NCI-H2227 (cell line): ENCODE measurements at regions not wholly inside any gene's neighbourhood (a gene's known extent, or its start where the extent isn't known, plus 50 kb on each side); places are given as distances from the start of the nearest gene placed in this dataset.

Source experiments
- DNase-seq: peaks from one replicate; lab custom pipeline; 2025; ENCODE audit not compliant: unreplicated experiment; lab: John Stamatoyannopoulos, UW

DNA sequence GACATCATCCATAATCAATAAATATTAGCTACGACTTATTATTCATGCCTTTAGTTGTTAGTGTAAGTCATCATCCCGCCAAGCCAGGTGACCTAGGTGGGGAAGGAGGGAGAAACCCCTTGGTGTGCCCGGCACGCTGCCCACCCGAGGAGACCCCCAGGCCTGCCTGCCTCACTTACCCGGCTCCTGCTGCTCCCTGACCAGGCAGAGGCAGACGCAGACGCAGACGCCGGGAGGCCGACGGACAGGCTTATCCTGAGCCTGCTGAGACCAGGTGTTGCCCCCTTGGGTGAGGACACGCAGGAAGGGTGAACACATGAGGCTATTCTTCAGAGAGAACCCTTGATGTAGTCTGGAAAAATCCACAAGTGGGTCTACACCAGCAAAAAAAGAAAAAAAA, 401.8 kb downstream of the GALR1 start:
- no peak for DNase-seq

DNA sequence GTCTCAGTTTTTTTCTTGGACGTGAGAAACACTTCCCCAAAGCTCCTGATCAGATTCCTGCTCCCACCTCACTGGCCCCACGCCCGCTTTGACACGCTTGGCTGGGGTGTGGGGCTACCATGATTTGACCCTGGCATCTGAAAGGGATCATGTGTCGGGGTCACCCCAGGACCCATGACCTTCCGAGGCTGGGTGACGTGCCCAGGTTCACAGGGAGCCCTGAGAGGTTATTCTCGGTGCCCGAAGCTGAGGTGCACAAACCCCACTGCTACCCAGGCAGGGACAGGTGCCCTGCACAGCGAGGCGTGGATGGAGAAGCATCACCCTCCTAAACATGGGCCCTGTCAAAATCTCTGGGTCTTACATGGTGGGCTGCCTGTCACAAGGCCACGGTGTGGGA, 404.1 kb downstream of the GALR1 start:
- DNase-seq: no peak

DNA sequence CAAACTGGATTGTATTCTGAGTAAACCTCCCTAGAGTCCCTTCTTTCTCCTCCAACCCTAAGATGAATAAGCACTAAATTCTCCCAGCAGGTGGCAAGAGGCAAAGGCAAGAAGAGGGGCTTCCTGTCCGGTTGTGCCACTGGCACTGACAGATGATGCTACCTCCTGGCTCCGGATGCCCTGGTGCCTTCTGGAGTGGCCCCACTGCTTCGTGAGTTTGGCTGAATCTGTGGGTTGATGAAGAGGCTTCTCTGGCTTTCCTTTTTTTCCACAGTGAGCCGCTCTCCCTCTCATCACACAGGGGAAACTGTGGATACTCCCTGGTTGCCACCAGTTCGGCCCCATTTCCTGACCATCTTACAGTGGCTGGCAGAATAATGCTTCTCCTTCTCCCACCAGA, 404.7 kb downstream of the GALR1 start:
- DNase-seq: no peak

DNA sequence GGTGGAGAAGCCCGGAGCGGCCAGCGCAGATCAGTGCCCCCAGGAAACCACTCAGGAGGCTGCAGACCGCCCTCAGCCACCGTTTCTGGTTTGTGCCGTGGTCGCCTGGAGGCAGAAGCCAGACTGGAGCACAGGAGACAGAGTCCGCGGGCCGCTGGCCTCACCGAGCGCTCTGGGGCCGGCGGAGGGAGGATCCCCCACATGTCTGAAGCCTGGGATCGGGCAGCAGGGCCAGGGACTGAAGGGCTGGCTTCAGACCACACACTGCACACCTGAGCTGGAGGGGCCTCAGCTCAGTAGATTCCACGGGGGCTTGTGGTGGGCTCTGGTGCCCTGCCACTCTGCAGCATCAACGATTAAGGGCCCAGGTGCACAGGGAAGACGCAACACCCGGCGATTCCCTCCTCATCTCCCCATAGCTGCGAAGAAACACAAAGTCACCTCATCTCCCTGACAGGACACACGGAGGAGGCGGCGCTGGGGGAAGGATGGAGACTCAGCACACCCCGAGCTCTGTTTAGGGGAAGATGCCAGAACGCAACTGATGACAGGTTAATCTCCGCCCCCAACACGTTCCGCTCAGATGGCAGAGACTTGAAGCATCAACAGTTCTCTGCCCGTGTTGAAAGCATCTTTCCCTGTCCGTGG, 408.1 kb downstream of the GALR1 start:
- no peak for DNase-seq

DNA sequence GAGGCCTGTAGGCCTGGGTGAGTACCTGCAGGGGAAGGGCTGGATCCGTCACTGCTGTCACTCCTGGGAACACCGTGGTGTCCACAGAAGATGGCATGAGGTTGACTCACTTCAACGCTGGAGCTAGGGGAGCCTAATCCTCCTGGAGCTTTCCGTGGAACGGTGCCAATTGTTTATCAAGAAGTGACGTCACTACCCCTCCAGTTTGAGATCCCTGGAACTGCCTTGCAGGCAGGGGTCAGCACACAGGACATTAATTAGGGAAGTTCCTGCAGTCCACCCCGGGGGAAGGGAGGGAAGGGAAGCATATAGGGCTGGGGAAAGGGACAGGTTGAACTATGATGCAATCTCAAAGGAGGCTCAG, 408.6 kb downstream of the GALR1 start:
- no peak for DNase-seq

DNA sequence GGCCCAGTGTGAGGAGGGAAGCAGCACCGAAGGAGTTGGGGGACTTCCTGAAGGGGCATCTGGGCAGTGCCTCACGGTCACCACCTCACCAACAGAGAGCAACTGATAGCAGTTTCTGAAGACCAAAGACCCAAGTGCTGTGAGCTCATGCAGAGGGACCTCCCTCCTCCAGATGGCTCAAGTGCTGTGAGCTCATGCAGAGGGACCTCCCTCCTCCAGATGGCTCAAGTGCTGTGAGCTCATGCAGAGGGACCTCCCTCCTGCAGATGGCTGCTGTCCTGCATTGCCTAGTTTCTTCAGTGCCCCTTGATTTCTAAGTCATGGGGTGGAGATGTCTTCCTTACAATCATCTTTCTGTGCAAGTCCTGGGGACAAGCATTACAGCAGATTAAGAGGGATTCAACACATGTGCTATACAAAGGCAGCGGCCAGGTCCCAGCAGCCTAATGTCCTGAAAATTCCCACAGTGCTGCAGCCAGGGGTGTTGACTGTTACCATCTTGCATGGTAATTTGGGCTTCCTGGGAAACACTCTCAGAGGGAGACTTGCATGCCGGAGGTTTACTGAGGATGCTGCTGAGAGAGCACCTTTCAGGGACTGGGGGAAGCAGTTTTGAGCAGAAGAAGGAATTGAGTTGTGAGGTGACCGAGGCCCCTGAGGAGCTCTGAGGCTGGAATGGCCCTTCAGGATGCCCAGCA, 409.3 kb downstream of the GALR1 start:
- DNase-seq: no peak

DNA sequence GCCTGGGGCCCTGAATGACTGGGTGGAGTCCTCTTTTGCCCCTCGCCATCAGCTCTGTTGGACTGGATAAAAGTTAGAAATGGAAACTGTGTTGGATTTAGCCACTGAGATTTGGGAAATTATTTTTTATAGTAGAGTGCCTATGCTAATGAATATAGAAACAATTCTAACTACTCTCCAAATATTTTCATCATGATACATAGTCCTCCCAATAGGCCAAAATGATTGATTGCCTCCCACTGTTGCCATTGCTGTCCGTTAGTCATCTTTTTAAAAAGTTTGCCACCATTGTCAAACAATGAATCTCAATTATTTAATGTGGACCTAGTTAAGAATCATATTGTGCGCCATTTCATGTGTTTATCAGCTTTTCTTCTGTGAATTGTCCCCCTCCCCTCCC, 417.0 kb downstream of the GALR1 start:
- no peak for DNase-seq

DNA sequence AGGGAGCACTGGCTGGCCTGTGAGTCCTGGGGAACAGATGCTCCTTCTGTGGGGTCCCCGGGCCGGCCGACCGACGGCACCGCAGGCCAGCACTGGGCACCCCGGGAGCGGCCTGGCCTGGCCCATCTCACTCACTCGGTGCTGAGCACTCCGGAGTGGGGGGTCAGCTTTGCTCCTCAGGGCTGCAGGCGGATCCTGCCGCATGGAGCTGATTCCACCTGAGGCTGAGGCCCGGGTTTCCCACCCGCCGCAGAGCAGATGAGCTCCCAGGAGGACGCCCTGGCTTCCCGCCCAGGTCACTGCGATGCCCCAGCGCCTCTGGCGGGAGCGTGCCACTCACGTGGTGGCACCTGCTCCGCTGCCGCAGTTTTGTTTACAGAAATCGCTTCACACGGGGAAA, 418.6 kb downstream of the GALR1 start:
- DNase-seq: no peak

DNA sequence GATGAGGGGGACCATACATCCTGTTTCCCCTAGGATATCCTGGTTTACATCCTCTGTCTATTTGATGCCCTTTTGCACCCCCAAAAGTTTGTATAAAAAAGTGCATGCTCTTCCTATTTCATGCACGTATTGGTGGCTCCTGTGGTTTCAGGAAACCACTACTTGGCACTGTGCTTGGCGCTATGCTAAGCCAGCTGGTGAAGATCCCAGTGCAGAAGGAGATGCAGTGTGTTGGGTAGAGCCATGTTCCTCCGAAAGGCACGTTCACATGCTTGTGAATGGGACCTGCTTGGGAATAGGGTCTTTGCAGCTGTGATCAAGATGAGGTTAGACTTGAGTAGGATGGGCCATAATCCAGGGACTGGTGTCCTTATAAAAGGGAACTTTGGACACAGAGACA, 419.7 kb downstream of the GALR1 start:
- no peak for DNase-seq

DNA sequence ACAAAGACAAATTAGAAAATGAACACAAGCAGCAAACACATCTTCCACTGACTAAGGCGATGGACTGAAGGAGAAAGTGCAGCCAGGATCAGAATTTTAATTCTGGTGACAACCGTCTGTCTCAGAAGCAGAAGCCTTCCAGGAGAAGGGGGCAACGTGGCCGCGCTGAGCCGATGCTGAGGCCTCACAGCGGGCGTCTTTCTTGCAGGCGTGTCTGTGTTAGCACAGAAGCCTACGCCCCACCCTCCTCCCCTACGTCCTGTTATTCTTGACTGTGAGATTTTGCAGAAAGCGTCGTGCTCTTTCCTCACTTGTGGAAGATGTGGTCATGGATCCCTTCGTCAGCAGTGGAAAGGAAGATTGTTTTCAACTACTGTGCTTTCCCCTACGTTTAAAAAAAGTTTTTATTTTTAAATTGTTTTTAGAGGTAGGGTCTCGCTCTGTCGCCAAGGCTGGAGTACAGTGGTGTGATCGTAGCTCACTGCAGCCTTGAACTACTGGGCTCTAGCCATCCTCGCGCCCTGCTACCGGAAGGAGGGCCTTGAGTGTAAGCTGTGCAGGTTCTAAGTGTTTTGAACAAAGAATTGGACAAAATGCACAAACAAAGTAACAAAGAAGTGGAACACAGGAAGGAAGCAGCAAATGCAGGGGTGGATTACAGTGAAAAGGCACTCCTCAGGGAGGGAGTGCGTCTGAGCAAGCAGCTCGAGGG, 422.0 kb downstream of the GALR1 start:
- peak; percentile 5 for DNase-seq

DNA sequence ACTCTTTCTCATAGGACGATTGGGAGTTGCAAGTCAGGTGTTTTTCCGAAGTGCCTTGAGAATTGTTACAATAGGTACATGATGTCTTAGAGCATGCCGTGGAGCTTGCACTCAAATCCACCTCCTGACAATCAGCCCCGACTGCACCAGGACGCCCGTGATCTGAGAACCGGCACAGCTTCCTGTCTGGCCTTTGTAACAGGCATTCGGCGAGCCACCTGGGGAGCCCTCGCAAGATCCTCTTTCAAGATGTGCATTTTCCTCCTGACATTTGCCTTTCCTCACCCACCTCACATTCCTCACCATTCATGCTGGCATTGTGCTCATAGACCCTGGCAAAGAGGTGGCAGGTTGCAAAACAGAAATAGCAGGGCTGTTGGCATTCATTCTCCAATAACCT, 427.3 kb downstream of the GALR1 start:
- DNase-seq: no peak

DNA sequence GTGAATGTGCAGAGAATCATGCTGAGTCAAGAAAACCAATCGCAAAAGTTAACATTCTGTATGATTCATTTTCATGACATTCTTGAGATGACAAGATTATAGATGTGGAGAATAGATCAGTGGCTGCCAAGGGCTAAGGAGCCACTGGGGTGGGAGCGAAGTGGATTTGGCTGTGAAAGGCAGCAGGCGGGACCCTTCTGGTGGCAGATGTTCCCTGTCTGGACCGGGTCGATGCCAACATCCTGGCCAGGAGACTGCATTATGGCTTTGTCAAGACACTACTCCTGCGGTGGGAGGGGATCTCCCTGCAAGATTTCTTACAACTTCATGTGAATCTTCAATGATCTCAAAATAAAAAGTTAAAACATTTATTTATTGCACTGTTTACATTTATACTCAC, 427.9 kb downstream of the GALR1 start:
- DNase-seq: no peak

DNA sequence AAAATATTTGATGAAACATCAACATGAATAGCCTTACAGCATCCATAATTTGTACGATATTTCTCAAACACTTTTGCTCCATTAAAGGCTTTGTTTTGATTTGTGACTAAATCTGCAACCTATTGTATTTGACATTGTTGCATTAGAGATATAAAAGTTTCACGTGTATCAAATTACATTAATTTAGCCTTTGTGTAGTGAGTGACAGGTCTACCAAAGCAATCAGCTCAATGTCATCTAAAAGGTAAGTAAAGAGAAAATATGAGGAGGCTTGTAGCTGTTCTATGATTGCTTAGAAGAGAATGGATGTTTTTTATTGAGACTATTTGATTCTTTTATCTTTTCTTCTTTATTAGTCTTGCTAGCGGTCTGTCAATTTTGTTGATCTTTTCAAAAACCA, 430.2 kb downstream of the GALR1 start:
- no peak for DNase-seq

DNA sequence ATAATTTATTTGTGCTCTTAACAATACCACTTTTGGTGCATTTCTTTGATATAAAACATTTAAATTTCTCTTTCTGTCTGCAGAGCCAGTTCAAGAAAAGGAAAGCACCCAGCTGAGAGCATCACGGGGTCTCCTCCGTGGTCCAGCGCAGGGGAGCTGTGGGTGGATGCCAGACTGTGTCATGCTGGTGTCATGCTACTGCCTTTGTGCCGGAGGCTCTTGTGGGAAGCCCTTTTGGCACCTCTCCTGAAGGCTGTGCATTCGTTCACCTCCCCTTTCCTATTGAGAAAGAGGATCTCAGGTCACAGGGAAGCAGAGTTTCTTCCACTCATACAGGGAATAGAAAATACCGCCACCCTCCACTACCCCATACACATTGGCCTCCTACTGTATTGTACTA, 450.4 kb downstream of the GALR1 start:
- DNase-seq: no peak

DNA sequence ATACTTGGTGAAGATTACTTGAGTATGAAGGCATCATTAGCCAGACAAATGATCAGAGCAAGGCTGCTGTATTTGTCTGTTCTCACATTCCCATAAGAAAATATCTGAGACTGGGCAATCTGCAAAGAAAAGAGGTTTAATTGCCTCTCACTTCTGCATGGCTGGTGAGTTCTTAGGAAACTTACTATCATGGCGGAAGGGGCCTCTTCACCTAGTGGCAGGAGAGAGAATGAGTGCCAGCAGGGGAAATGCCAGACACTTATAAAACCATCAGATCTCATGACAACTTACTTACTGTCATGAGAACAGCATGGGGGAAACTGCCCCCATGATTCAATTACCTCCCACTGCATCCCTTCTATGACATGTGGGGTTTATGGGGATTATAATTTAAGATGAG, 452.3 kb downstream of the GALR1 start:
- DNase-seq: no peak

DNA sequence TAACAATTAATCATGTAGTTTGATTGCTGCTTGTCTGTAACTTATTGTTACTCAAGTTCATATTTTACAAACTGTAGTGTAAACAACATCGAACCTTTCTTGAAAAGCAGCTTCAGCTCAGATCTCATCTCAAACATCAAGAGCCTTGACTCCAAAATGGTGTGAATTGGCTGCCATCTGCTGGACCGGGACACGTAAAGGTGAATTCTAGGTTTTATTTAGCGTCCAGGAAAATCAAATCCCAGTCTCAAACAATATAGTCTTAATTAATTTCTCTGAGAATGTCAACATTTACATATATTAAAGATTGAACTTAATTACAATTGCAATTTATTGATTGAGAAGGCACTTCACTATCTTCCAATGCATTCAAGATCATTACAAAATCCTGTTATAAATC, 453.0 kb downstream of the GALR1 start:
- peak; percentile 48 for DNase-seq

DNA sequence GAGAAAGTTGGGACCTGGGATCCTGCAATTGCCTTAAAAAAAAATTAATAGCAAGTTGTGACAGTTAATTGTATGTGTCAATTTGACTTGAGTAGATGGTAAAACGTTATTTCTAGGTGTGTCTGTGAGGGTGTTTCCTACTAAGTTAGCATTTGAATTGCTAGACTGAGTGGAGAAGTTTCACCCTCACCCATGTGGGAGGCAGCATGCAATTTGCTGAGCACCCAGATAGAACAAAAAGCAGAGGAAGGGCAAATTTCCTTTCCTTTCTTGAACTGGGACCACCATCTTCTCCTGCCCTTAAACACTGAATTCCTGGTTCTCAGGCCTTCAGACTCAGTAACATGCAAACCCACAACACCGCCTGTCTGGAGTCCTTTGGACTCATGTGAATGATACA, 455.7 kb downstream of the GALR1 start:
- DNase-seq: no peak

DNA sequence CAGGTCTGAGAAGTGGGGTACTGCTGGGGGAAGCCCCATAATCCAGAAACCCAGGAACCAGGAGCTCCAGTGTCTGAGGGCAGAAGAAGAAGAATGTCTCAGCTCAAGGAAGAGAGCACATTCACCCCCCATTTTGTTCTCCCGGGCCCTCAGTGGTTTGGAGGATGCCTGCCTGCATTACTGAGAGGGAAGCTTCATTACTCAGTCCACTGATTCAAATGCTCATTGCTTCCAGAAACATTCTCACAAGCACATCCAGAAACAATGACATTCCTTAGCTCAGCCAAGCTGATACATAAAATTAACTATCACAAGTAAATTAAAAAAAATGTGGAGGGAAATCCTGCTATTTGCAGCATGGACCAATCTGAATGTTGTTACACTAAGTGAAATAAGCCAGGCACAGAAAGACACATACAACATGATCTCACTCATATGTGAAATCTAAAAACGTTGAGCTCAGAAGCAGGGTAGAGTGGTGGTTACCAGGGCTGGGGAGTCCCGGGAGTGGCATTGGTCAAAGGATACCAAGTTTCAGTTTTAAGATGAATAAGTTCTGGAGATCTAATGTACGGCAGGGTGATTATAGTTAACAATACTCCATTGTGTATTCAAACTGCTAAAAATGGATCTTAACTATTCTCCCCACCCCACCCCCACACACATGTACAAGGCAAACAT, 459.3 kb downstream of the GALR1 start:
- DNase-seq: no peak

DNA sequence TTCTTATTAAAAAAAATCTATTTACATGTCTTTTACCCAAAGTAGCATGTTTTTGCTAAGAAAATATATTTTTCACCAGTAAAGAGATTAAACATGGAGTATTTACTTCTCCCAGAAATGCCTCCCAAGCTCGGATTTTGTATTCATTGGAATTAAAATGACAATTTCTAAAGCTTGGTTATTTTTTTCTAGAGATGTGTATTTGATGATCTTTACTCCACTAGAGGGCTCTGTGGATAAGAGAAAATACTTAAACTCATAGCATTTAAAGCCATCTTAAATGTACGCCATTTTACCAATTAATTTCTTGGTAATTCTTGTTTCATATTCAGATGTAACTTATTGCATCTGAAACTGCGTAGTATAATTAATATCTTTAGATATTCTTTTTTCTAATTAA, 461.4 kb downstream of the GALR1 start:
- no peak for DNase-seq

DNA sequence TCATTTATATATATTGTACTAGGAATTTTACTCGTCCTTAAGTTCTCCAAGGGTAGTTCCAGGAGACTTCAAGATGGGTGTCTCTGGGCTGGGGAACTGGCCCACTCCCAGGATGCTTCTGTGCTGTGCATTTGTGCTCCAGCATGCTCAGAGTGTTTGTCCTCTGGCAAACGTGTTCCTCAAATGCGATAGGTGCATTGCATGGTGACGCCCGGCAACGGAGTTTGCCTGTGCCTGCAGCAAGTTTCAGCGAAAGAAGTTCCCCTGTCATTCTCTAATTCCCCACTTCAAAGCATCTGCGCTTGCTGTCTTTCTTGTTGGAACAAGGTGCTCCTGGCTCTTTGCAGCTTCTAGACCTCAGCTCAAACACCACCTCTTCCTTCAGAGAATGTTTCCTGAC, 465.1 kb downstream of the GALR1 start:
- no peak for DNase-seq

DNA sequence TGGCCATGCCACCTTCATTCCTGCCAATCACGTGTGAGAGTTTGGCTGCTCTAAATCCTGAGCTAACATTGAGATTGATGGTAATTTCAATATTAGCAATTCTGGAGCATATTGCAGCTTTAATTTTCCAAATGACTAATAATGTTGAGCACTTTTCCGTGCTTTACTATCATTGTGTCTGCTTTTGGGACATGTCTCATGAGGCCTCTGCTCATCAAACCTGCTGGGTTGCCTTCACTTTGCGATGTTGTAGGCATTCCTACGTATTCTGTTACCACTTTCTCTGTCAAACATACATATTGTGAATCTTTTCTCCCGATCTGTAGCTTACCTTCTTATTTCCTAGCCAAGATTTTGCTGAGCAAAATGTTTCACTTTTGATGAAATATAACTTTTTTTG, 466.6 kb downstream of the GALR1 start:
- no peak for DNase-seq

DNA sequence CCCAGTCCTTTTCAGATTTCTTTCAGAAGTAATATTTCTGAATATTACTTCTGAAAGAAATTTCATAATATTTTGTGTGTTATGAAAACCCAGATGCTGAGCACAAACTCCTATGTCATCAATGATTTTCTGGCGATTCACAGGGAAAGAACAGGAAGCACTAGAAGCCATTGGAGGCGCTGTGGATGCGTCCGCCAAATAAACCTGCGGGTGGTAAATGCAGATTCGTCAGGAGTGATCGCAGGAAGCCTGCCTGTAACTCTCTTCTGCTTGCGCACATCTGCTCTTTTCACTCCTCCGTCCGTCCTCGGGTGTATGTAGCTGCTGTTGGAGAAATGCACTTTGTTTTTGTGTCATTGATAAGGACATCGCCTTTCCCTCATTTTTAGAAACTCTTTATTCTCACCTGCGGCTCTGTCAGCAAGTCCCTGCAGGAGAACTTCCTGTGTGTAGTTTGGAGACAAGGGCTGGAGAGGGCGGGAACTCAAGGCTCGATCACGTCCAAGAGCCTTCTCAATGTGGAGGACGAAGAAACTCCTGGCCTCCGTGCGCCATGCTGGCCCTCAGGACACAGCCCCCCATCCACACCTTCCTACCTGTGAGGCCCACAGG, 483.8 kb downstream of the GALR1 start:
- DNase-seq: no peak
